H1 (cell line): ENCODE measurements at regions not wholly inside any gene's neighbourhood (a gene's known extent, or its start where the extent isn't known, plus 50 kb on each side); places are given as distances from the start of the nearest gene placed in this dataset.

Experiments used
- CTCF ChIA-PET: fragments of 300-600 bp; sonication (Branson Sonifier 250); formaldehyde crosslinking; loops from one replicate; lab custom pipeline; 2021; ENCODE audit not compliant: partially characterized antibody; lab: Charles Lee
- POLR2A ChIA-PET: fragments of 300-600 bp; sonication (Branson Sonifier 250); formaldehyde crosslinking; loops from one replicate; lab custom pipeline; 2021; ENCODE audit warnings: inconsistent platforms; ENCODE audit not compliant: partially characterized antibody; lab: Charles Lee
- DNase-seq, 2 experiments: peaks; one replicate each; pipeline versions ENCODE4 v3.0.0 to v3.0.0-alpha.2; 2010 to 2022; ENCODE audit warnings: low spot score in 2 of 2, low read depth in 1 of 2, mixed read lengths in 1 of 2
- FAIRE-seq: peaks from 2 replicates; lab custom pipeline; 2011; peaks lifted over from hg19 to GRCh38; lab: Jason Lieb, UNC
- H2AFZ ChIP-seq: 2 replicates; pipeline ENCODE4 v1.8.1; 2012; ENCODE audit warnings: low read length, inconsistent platforms
- H2AK5ac ChIP-seq: 2 replicates; pipeline ENCODE4 v1.6.1; 2013; ENCODE audit warnings: low read depth, low read length
- H2BK120ac ChIP-seq: replicated peaks from 2 replicates; pipeline ENCODE3; 2013; ENCODE audit warnings: low read depth, low read length, inconsistent platforms
- H2BK12ac ChIP-seq: 2 replicates; pipeline ENCODE4 v1.6.1; 2013; ENCODE audit warnings: low read depth, low read length
- H2BK15ac ChIP-seq: 2 replicates; pipeline ENCODE4 v1.6.1; 2013; ENCODE audit warnings: low read length
- H2BK20ac ChIP-seq: 2 replicates; pipeline ENCODE4 v1.6.1; 2013; ENCODE audit warnings: low read length
- H2BK5ac ChIP-seq: 2 replicates; pipeline ENCODE4 v1.6.1; 2013; ENCODE audit warnings: low read depth, low read length
- H3K14ac ChIP-seq: 2 replicates; pipeline ENCODE4 v1.6.1; 2013; ENCODE audit warnings: inconsistent platforms; ENCODE audit not compliant: insufficient read length
- H3K18ac ChIP-seq: 2 replicates; pipeline ENCODE4 v1.6.1; 2013; ENCODE audit warnings: low read length; ENCODE audit errors: extremely low read depth
- H3K23ac ChIP-seq: 2 replicates; pipeline ENCODE4 v1.6.1; 2013; ENCODE audit warnings: inconsistent platforms; ENCODE audit not compliant: insufficient read length
- H3K23me2 ChIP-seq: 2 replicates; pipeline ENCODE4 v1.6.1; 2013; ENCODE audit warnings: low read depth, low read length
- H3K27ac ChIP-seq: 2 replicates; pipeline ENCODE4 v1.6.1; 2011; ENCODE audit warnings: low read depth, low read length, inconsistent platforms
- H3K27me3 ChIP-seq, 4 experiments: replicated peaks in 1 of 4; 1 replicate in 1 of 4; 2 replicates in 3 of 4; pipeline versions ENCODE4 v1.6.1 to v1.8.1; 2011 to 2013; ENCODE audit warnings: low read length in 3 of 4, mild to moderate bottlenecking in 3 of 4, inconsistent platforms in 2 of 4, mixed read lengths in 2 of 4, moderate library complexity in 1 of 4; ENCODE audit not compliant: control insufficient read depth in 3 of 4, insufficient read depth in 3 of 4; ENCODE audit errors: extremely low read depth in 1 of 4
- H3K36me3 ChIP-seq, 4 experiments: 2 replicates each; pipeline versions ENCODE4 v1.6.1 to v1.8.1; 2011 to 2013; ENCODE audit warnings: mild to moderate bottlenecking in 4 of 4, low read length in 3 of 4, moderate library complexity in 2 of 4, control low read depth in 1 of 4, inconsistent platforms in 1 of 4; ENCODE audit not compliant: insufficient read depth in 4 of 4, control insufficient read depth in 2 of 4
- H3K4ac ChIP-seq: replicated peaks from 2 replicates; pipeline ENCODE3; 2013; ENCODE audit warnings: low read length, low read depth, mixed read lengths, inconsistent platforms; ENCODE audit not compliant: insufficient read length
- H3K4me1 ChIP-seq, 4 experiments: replicated peaks in 1 of 4; 1 replicate in 1 of 4; 2 replicates in 3 of 4; pipeline versions ENCODE4 v1.6.1 to v1.8.1; 2011 to 2013; ENCODE audit warnings: low read length in 3 of 4, inconsistent platforms in 2 of 4, mixed read lengths in 1 of 4; ENCODE audit not compliant: insufficient read depth in 4 of 4, control insufficient read depth in 3 of 4
- H3K4me2 ChIP-seq, 2 experiments: 2 replicates each; pipeline versions ENCODE4 v1.6.1 to v1.8.1; 2011 to 2013; ENCODE audit warnings: low read depth in 2 of 2, low read length in 2 of 2, control low read depth in 1 of 2, inconsistent platforms in 1 of 2, mild to moderate bottlenecking in 1 of 2; ENCODE audit not compliant: insufficient read depth in 1 of 2
- H3K4me3 ChIP-seq, 4 experiments: fragments of 200-600, 300-600 bp in 1 of 4; sonication (generic), shearing (Covaris generic), sonication (Bioruptor Twin) in 1 of 4; 2 replicates each; pipeline versions ENCODE4 v1.5.1 to v1.8.1; 2011 to 2016; ENCODE audit warnings: low read length in 4 of 4, low read depth in 3 of 4, control low read depth in 2 of 4, inconsistent platforms in 2 of 4, mild to moderate bottlenecking in 2 of 4, mixed read lengths in 1 of 4, moderate library complexity in 1 of 4; ENCODE audit not compliant: insufficient read depth in 2 of 4; ENCODE audit errors: extremely low read depth in 1 of 4
- H3K56ac ChIP-seq: replicated peaks from 2 replicates; pipeline ENCODE3; 2013; ENCODE audit warnings: low read depth, mild to moderate bottlenecking, mixed read lengths, low read length, inconsistent platforms; ENCODE audit not compliant: insufficient read length
- H3K79me1 ChIP-seq: 2 replicates; pipeline ENCODE4 v1.6.1; 2013; ENCODE audit warnings: low read depth, low read length, control low read depth
- H3K79me2 ChIP-seq, 2 experiments: 2 replicates each; pipeline versions ENCODE4 v1.6.1 to v1.8.1; 2012 to 2013; ENCODE audit warnings: low read length in 2 of 2, mild to moderate bottlenecking in 2 of 2, inconsistent platforms in 1 of 2; ENCODE audit not compliant: insufficient read depth in 2 of 2, control insufficient read depth in 1 of 2
- H3K9ac ChIP-seq, 4 experiments: replicated peaks in 1 of 4; 1 replicate in 1 of 4; 2 replicates in 3 of 4; pipeline versions ENCODE4 v1.6.1 to v1.8.1; 2011 to 2013; ENCODE audit warnings: low read depth in 3 of 4, low read length in 3 of 4, control low read depth in 2 of 4, mild to moderate bottlenecking in 2 of 4, moderate library complexity in 2 of 4, inconsistent platforms in 1 of 4; ENCODE audit errors: extremely low read depth in 1 of 4
- H3K9me3 ChIP-seq, 2 experiments: 2 replicates each; pipeline versions ENCODE4 v1.6.1 to v1.8.1; 2012 to 2013; ENCODE audit warnings: mild to moderate bottlenecking in 2 of 2, moderate library complexity in 2 of 2, control low read depth in 1 of 2, inconsistent platforms in 1 of 2, low read depth in 1 of 2, low read length in 1 of 2, mixed read lengths in 1 of 2; ENCODE audit not compliant: insufficient read depth in 2 of 2
- H4K20me1 ChIP-seq, 2 experiments: replicated peaks in 1 of 2; 2 replicates each; pipeline versions ENCODE3 to v1.8.1; 2011 to 2013; ENCODE audit warnings: inconsistent platforms in 2 of 2, low read length in 2 of 2, mild to moderate bottlenecking in 1 of 2; ENCODE audit not compliant: insufficient read depth in 2 of 2, control insufficient read depth in 1 of 2
- H4K5ac ChIP-seq: 2 replicates; pipeline ENCODE4 v1.6.1; 2013; ENCODE audit warnings: low read length, low read depth, mixed read lengths, inconsistent platforms; ENCODE audit not compliant: insufficient read length
- H4K8ac ChIP-seq: 2 replicates; pipeline ENCODE4 v1.8.0; 2013; ENCODE audit warnings: mild to moderate bottlenecking, moderate library complexity, low read length, inconsistent platforms; ENCODE audit not compliant: insufficient read depth; ENCODE audit errors: extremely low read depth
- H4K91ac ChIP-seq: replicated peaks from 2 replicates; pipeline ENCODE3; 2013; ENCODE audit warnings: low read length, mixed read lengths, inconsistent platforms; ENCODE audit not compliant: insufficient read length
- ASH2L ChIP-seq: fragments of 200-600, 300-600 bp; sonication (generic); IDR thresholded peaks from one replicate; pipeline ENCODE4 v1.7.1; 2017; ENCODE audit warnings: low read length
- BACH1 ChIP-seq: IDR thresholded peaks from 2 replicates; pipeline ENCODE4 v1.6.1; 2012; ENCODE audit warnings: low read length, improper control_type of control experiment
- CHD2 ChIP-seq: IDR thresholded peaks from 2 replicates; pipeline ENCODE4 v1.6.1; 2012; ENCODE audit warnings: low read length, improper control_type of control experiment
- JUND ChIP-seq: IDR thresholded peaks from 2 replicates; pipeline ENCODE4 v1.6.1; 2011; ENCODE audit warnings: mild to moderate bottlenecking, improper control_type of control experiment, low read length
- RBBP5 ChIP-seq: IDR thresholded peaks from 2 replicates; pipeline ENCODE4 v1.7.1; 2012; ENCODE audit warnings: low read depth, mild to moderate bottlenecking, inconsistent platforms, low read length, moderate library complexity, borderline replicate concordance
- RFX5 ChIP-seq: IDR thresholded peaks from 2 replicates; pipeline ENCODE4 v1.6.1; 2011; ENCODE audit warnings: low read depth, low read length, improper control_type of control experiment, borderline replicate concordance
- SIN3A ChIP-seq, 2 experiments: IDR thresholded peaks in 1 of 2; conservative IDR thresholded peaks in 1 of 2; 2 replicates each; pipeline ENCODE4 v1.6.1; 2011 to 2012; ENCODE audit warnings: low read length in 2 of 2, improper control_type of control experiment in 1 of 2, low read depth in 1 of 2, mild to moderate bottlenecking in 1 of 2
- TCF12 ChIP-seq: IDR thresholded peaks from 2 replicates; pipeline ENCODE4 v1.6.1; 2011; ENCODE audit warnings: low read depth, mild to moderate bottlenecking, low read length
- WGBS, 2 experiments: shearing (Covaris generic) in 1 of 2; methylation state at CpG; one replicate each; pipeline versions ENCODE4 v1.1.6 to v1.1.7; 2013 to 2015; ENCODE audit warnings: low lambda C conversion rate in 2 of 2, mixed read lengths in 2 of 2, inconsistent platforms in 1 of 2, low coverage in 1 of 2, missing lambda C conversion rate in 1 of 2; ENCODE audit not compliant: insufficient replicate concordance in 2 of 2, insufficient coverage in 1 of 2, insufficient read length in 1 of 2; ENCODE audit errors: extremely low coverage in 1 of 2, missing lambda C conversion rate in 1 of 2; 5-methylcytosine and 5-hydroxymethylcytosine counted together

DNA sequence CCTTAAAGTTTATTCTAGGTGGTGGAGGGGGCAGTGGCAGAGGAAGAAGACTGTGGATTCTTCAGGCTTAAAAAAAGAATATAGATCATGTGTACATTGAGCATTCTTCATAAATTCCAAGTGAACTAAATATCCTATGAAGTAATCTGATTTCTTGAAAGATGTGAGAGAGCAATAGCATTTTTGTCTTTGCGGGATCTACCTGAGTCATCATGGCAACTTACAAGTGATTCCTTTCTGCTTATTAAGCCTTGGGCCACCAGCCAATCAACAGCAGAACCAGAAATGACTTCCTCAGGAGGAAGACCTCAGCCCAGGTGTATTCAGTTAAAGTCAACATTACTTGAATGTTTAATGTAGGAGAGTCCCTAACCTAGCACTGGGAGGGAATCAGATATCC lies 756.9 kb downstream of the TFAP2A start:
- Histone ChIP-seq H3K23me2 (no peaks in the 10 kb centered on the region), H2BK5ac (no peak overlapping the region), H3K27me3 (no peaks in the 10 kb centered on the region), H2AFZ (no peak overlapping the region), H2BK120ac (no peak overlapping the region), H4K8ac (no peak overlapping the region), H3K36me3 (no peaks in the 10 kb centered on the region), H3K4me1 (no peaks in the 10 kb centered on the region), H4K20me1 (no peaks in the 10 kb centered on the region), H4K5ac (no peak overlapping the region), H3K23ac (no peak overlapping the region), H2BK15ac (no peak overlapping the region), H3K9me3 (no peaks in the 10 kb centered on the region), H3K14ac (no peak overlapping the region), H2AK5ac (no peak overlapping the region), H3K4me2 (no peak overlapping the region), H3K27ac (no peak overlapping the region), H3K4me3 (no peak overlapping the region), H3K9ac (no peak overlapping the region), H3K4ac (no peak overlapping the region), H3K56ac (no peak overlapping the region), H3K79me1 (no peaks in the 10 kb centered on the region), H4K91ac (no peak overlapping the region), H2BK12ac (no peak overlapping the region), H3K79me2 (no peaks in the 10 kb centered on the region), H2BK20ac (no peak overlapping the region), H3K18ac (no peak overlapping the region)
- WGBS, 2 experiments, result 100% methylated on average over 1 of the region's 1 CpG; no CpG with 5 or more reads in 1 of the 2 experiments
- no peak for TF ChIP-seq BACH1
- no peak for TF ChIP-seq TCF12
- no peak for TF ChIP-seq RBBP5
- TF ChIP-seq RFX5, result no peak
- TF ChIP-seq JUND, result no peak
- no peak for TF ChIP-seq SIN3A (conservative IDR thresholded peaks at IDR 0.05 in 1 of 2, IDR thresholded peaks at IDR 0.05 in 1 of 2; ENCODE audit: low read depth in 1 of 2, low read length in 2 of 2)
- TF ChIP-seq CHD2, result no peak
- TF ChIP-seq ASH2L, result no peak
- DNase-seq (no peak), FAIRE-seq (no peak)
- CTCF ChIA-PET, result no interaction called here
- POLR2A ChIA-PET, result no interaction called here
